Mesenchymal stem cell (in vitro differentiated cells and primary cell): ENCODE measurements at regions not wholly inside any gene's neighbourhood (a gene's known extent, or its start where the extent isn't known, plus 50 kb on each side); places are given as distances from the start of the nearest gene placed in this dataset.
"Not testable (repeated sequence)": the region's sequence is repeated elsewhere in the genome, so short reads cannot be mapped to it uniquely, and the experiment has no call there.

Experiments used
- DNase-seq: peaks from one replicate; pipeline ENCODE4 v3.0.0-alpha.2; 2013
- H2AFZ ChIP-seq: one replicate; pipeline ENCODE4 v1.6.1; 2013; ENCODE audit warnings: low read depth, mild to moderate bottlenecking, control low read depth, inconsistent platforms, low read length, moderate library complexity
- H2AK5ac ChIP-seq: 2 replicates; pipeline ENCODE4 v1.6.1; 2013; ENCODE audit warnings: low read length, moderate library complexity, mild to moderate bottlenecking, inconsistent platforms; ENCODE audit not compliant: severe bottlenecking
- H2BK120ac ChIP-seq: one replicate; pipeline ENCODE4 v1.6.1; 2013; ENCODE audit warnings: low read depth, mild to moderate bottlenecking, inconsistent platforms, low read length, moderate library complexity
- H2BK12ac ChIP-seq, 2 experiments: one replicate each; pipeline ENCODE4 v1.6.1; 2013; ENCODE audit warnings: inconsistent platforms in 2 of 2, low read length in 2 of 2, mild to moderate bottlenecking in 2 of 2, moderate library complexity in 2 of 2, control low read depth in 1 of 2
- H2BK15ac ChIP-seq: one replicate; pipeline ENCODE4 v1.6.1; 2013; ENCODE audit warnings: mild to moderate bottlenecking, low read depth, inconsistent platforms; ENCODE audit not compliant: poor library complexity, severe bottlenecking
- H2BK5ac ChIP-seq: 2 replicates; pipeline ENCODE4 v1.6.1; 2013; ENCODE audit warnings: low read depth, mild to moderate bottlenecking, low read length, control low read depth, inconsistent platforms; ENCODE audit not compliant: poor library complexity, severe bottlenecking
- H3K14ac ChIP-seq, 2 experiments: one replicate each; pipeline ENCODE4 v1.6.1; 2013; ENCODE audit warnings: inconsistent platforms in 2 of 2, low read length in 2 of 2, control low read depth in 1 of 2, mild to moderate bottlenecking in 1 of 2, moderate library complexity in 1 of 2
- H3K18ac ChIP-seq, 2 experiments: one replicate each; pipeline ENCODE4 v1.6.1; 2013; ENCODE audit warnings: inconsistent platforms in 2 of 2, low read length in 2 of 2, control low read depth in 1 of 2, low read depth in 1 of 2, mild to moderate bottlenecking in 1 of 2
- H3K23ac ChIP-seq, 2 experiments: one replicate each; pipeline ENCODE4 v1.6.1; 2013; ENCODE audit warnings: inconsistent platforms in 2 of 2, low read length in 2 of 2, mild to moderate bottlenecking in 2 of 2, moderate library complexity in 2 of 2, control low read depth in 1 of 2
- H3K27ac ChIP-seq: 2 replicates; pipeline ENCODE4 v1.5.1; 2013; ENCODE audit warnings: mild to moderate bottlenecking, moderate library complexity, low read length, control low read depth, inconsistent platforms; ENCODE audit not compliant: poor library complexity, severe bottlenecking
- H3K27me3 ChIP-seq, 2 experiments: 2 replicates each; pipeline versions ENCODE4 v1.6.1 to v1.7.0; 2013; ENCODE audit warnings: low read length in 2 of 2, mild to moderate bottlenecking in 2 of 2, moderate library complexity in 2 of 2, control low read depth in 1 of 2, inconsistent platforms in 1 of 2; ENCODE audit not compliant: control insufficient read depth in 1 of 2, insufficient read depth in 1 of 2
- H3K36me3 ChIP-seq, 2 experiments: 2 replicates each; pipeline versions ENCODE4 v1.6.1 to v1.7.0; 2013; ENCODE audit warnings: low read length in 2 of 2, control low read depth in 1 of 2, inconsistent platforms in 1 of 2, low read depth in 1 of 2, mild to moderate bottlenecking in 1 of 2; ENCODE audit not compliant: insufficient read depth in 2 of 2, control insufficient read depth in 1 of 2
- H3K4ac ChIP-seq, 2 experiments: one replicate each; pipeline ENCODE4 v1.6.1; 2013; ENCODE audit warnings: inconsistent platforms in 2 of 2, low read length in 2 of 2, mild to moderate bottlenecking in 2 of 2, moderate library complexity in 2 of 2, control low read depth in 1 of 2, low read depth in 1 of 2
- H3K4me1 ChIP-seq: 2 replicates; pipeline ENCODE4 v1.6.1; 2013; ENCODE audit warnings: low read depth, low read length, control low read depth; ENCODE audit not compliant: control insufficient read depth, insufficient read depth
- H3K4me2 ChIP-seq: 2 replicates; pipeline ENCODE4 v1.6.1; 2013; ENCODE audit warnings: low read length, mild to moderate bottlenecking, inconsistent platforms; ENCODE audit not compliant: poor library complexity, severe bottlenecking
- H3K4me3 ChIP-seq, 2 experiments: 2 replicates each; pipeline versions ENCODE4 v1.5.1 to v1.7.0; 2013; ENCODE audit warnings: low read length in 2 of 2, mild to moderate bottlenecking in 2 of 2, control low read depth in 1 of 2, low read depth in 1 of 2; ENCODE audit not compliant: insufficient read depth in 1 of 2
- H3K79me1 ChIP-seq: replicated peaks from 2 replicates; pipeline ENCODE4 v1.6.1; 2013; ENCODE audit warnings: mild to moderate bottlenecking, control low read depth, low read length, inconsistent platforms; ENCODE audit not compliant: poor library complexity, severe bottlenecking
- H3K9ac ChIP-seq: 2 replicates; pipeline ENCODE4 v1.7.0; 2013; ENCODE audit warnings: mild to moderate bottlenecking, low read length, moderate library complexity
- H3K9me3 ChIP-seq: 2 replicates; pipeline ENCODE4 v1.7.0; 2013; ENCODE audit warnings: mild to moderate bottlenecking, low read length; ENCODE audit not compliant: control insufficient read depth
- H4K8ac ChIP-seq: one replicate; pipeline ENCODE4 v1.6.1; 2013; ENCODE audit warnings: inconsistent platforms, mild to moderate bottlenecking, low read length, moderate library complexity
- H4K91ac ChIP-seq: one replicate; pipeline ENCODE4 v1.6.1; 2013; ENCODE audit warnings: mild to moderate bottlenecking, low read length, inconsistent platforms
- WGBS: methylation state at CpG from one replicate; pipeline ENCODE4 v1.1.7; 2013; ENCODE audit warnings: mixed read lengths; 5-methylcytosine and 5-hydroxymethylcytosine counted together

DNA sequence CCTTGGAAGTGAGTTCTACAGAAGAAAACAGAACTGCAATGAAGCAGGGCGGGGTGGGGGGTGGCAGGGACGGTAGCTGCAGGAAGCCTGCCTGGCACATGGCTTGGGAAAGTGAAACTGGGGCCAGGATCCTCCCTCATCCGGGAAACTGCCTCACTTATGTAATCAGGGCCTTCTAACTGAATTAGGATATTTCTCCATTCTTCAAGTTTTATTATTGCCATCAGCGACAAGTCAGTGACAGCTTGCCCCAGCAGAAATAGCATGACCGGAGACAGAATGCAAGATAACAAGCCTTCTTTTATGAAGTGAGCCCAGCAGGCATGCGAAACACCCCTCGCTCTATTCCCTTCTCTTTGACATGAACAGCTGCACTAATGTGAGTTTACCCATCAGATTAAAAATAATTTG is 77.5 kb upstream of the CACUL1 start:
- Histone ChIP-seq H2BK12ac (no peak overlapping the region), H3K4ac (no peak overlapping the region), H3K4me3 (no peak overlapping the region), H3K4me1 (peaks cover 4% of the 10 kb centered on the region), H4K91ac (no peak overlapping the region), H3K36me3 (no peaks in the 10 kb centered on the region), H2AFZ (no peak overlapping the region), H3K18ac (no peak overlapping the region), H3K27ac (no peak overlapping the region), H2AK5ac (no peak overlapping the region), H2BK120ac (no peak overlapping the region), H4K8ac (no peak overlapping the region), H3K4me2 (no peak overlapping the region), H3K23ac (no peak overlapping the region), H3K27me3 (peaks cover 9 to 20% of the 10 kb centered on the region in 2 experiments), H3K9me3 (no peaks in the 10 kb centered on the region), H3K9ac (no peak overlapping the region), H3K79me1 (no peaks in the 10 kb centered on the region), H2BK5ac (no peak overlapping the region), H2BK15ac (no peak overlapping the region), H3K14ac (no peak overlapping the region)
- DNase-seq: no peak
- 60% methylated on average over 5 of the region's 7 CpGs for WGBS

DNA sequence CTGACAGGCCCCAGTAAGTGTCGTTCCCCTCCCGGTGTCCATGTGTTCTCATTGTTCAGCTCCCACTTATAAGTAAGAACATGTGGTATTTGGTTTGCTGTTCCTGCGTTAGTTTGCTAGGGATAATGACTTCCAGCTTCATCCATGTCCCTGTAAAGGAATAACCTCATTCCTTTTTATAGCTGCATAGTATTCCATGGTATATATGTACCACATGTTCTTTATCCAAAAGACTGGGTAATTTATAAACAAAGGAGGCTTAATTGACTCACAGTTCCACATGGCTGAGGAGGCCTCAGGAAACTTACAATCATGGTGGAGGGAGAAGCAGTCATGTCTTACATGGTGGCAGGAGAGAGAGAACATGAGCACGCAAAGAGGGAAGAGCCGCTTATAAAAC is 79.6 kb upstream of the CACUL1 start:
- H3K14ac ChIP-seq, H3K27ac ChIP-seq, H3K9me3 ChIP-seq, H3K27me3 ChIP-seq, H3K23ac ChIP-seq, H3K79me1 ChIP-seq, H2BK5ac ChIP-seq, H3K36me3 ChIP-seq, H2BK15ac ChIP-seq, H2AFZ ChIP-seq, H3K4me2 ChIP-seq, H3K4me3 ChIP-seq, H2BK120ac ChIP-seq, H3K4ac ChIP-seq, H2BK12ac ChIP-seq, H3K18ac ChIP-seq, H4K91ac ChIP-seq, H3K4me1 ChIP-seq, H2AK5ac ChIP-seq, H3K9ac ChIP-seq, H4K8ac ChIP-seq, DNase-seq: not testable (repeated sequence)
- 85% methylated on average over 3 of the region's 5 CpGs for WGBS

DNA sequence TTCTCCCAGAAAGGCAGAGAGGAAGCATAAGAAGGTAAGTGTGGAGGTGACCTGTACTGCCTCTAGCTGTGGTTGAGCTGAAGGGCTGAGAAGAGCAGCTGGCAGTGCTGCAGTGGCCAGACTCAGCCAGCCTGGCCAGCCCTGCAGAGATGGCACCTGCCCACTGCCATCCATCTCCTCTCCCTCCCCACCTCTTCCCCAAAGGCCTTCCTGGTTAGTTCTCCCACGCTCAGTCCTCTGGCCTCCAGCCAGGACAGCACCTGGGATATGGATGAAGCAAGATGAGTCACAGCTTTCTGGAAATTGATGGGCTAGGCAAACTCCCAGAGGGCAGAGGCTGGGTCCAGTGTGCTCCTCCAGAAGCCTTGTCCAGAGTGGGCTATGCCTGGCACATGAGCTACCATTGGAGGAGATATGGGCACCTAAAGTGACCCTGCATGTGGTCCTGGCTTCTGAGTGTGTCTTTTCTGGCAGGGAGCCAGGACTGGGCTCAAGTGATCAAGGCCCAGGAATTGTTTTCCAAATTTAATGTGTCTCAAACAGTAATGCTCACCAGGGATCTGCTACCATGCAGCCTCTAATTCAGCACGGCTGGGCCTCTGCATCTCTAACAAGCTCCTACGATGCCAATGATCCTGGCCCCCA is 81.0 kb upstream of the CACUL1 start:
- no peak for DNase-seq
- H3K27me3 ChIP-seq: peaks cover 0 to 3% of the 10 kb centered on the region in 2 experiments
- no peak overlapping the region for H3K27ac ChIP-seq
- H4K91ac ChIP-seq: no peak overlapping the region
- H4K8ac ChIP-seq: no peak overlapping the region
- H3K4me3 ChIP-seq: no peak overlapping the region
- no peak overlapping the region for H2AFZ ChIP-seq
- H2BK120ac ChIP-seq: no peak overlapping the region
- H2BK5ac ChIP-seq: no peak overlapping the region
- 72% methylated on average over 3 of the region's 3 CpGs for WGBS
- H3K4me2 ChIP-seq: no peak overlapping the region
- H3K14ac ChIP-seq: no peak overlapping the region
- H3K23ac ChIP-seq: no peak overlapping the region
- H3K79me1 ChIP-seq: no peaks in the 10 kb centered on the region
- no peaks in the 10 kb centered on the region for H3K9me3 ChIP-seq
- H2BK15ac ChIP-seq: no peak overlapping the region
- H3K4ac ChIP-seq: no peak overlapping the region
- H3K4me1 ChIP-seq: peaks cover 4% of the 10 kb centered on the region
- H3K9ac ChIP-seq: no peak overlapping the region
- H3K36me3 ChIP-seq: no peaks in the 10 kb centered on the region
- H2AK5ac ChIP-seq: no peak overlapping the region
- no peak overlapping the region for H3K18ac ChIP-seq
- no peak overlapping the region for H2BK12ac ChIP-seq

DNA sequence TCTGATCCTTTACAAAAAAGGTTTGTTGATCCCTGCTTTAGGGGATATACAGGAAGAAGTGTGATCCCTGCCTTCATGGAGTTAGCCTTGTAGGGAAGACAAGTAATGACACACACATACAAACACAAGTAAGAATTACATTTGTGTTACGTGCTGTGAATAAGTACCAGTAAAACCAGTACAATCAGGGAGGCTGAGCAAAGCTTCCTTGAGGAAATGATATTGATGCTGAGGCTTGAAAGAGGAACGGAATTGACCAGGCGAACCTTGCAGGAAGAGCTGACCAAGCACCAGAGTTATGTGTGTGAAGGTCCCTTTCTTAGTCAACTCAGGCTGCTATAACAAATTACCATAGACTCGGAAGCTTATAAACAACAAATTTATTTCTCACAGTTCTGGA is 83.6 kb upstream of the CACUL1 start:
- 100% methylated on average over 3 of the region's 4 CpGs for WGBS
- H2AK5ac ChIP-seq: no peak overlapping the region
- no peak overlapping the region for H3K4me2 ChIP-seq
- no peak overlapping the region for H2BK5ac ChIP-seq
- H3K18ac ChIP-seq: no peak overlapping the region
- no peak overlapping the region for H2BK12ac ChIP-seq
- no peak overlapping the region for H4K8ac ChIP-seq
- no peak overlapping the region for H2AFZ ChIP-seq
- peaks cover 0 to 5% of the 10 kb centered on the region in 2 experiments for H3K27me3 ChIP-seq
- H2BK120ac ChIP-seq: no peak overlapping the region
- no peak overlapping the region for H4K91ac ChIP-seq
- H3K27ac ChIP-seq: no peak overlapping the region
- no peaks in the 10 kb centered on the region for H3K9me3 ChIP-seq
- no peak for DNase-seq
- H2BK15ac ChIP-seq: no peak overlapping the region
- H3K4ac ChIP-seq: no peak overlapping the region
- H3K4me3 ChIP-seq: no peak overlapping the region
- no peak overlapping the region for H3K23ac ChIP-seq
- H3K9ac ChIP-seq: no peak overlapping the region
- no peaks in the 10 kb centered on the region for H3K79me1 ChIP-seq
- no peaks in the 10 kb centered on the region for H3K36me3 ChIP-seq
- peaks cover 11% of the 10 kb centered on the region for H3K4me1 ChIP-seq
- no peak overlapping the region for H3K14ac ChIP-seq
